Astrocyte (in vitro differentiated cells and primary cell): ENCODE measurements at regions not wholly inside any gene's neighbourhood (a gene's known extent, or its start where the extent isn't known, plus 50 kb on each side); places are given as distances from the start of the nearest gene placed in this dataset.
"Not testable (repeated sequence)": the region's sequence is repeated elsewhere in the genome, so short reads cannot be mapped to it uniquely, and the experiment has no call there.

ENCODE experiments used
- DNase-seq: peaks from one replicate; pipeline ENCODE4 v3.0.0-alpha.2; 2010; ENCODE audit warnings: low read depth
- FAIRE-seq: peaks from 2 replicates; lab custom pipeline; 2011; peaks lifted over from hg19 to GRCh38; lab: Jason Lieb, UNC
- H2AFZ ChIP-seq: 2 replicates; pipeline ENCODE4 v1.6.0; 2012; ENCODE audit warnings: low read depth, low read length, inconsistent platforms
- H3K27ac ChIP-seq: 2 replicates; pipeline ENCODE4 v1.5.1; 2011; ENCODE audit warnings: low read depth, low read length, inconsistent platforms
- H3K27me3 ChIP-seq: 2 replicates; pipeline ENCODE4 v1.6.0; 2011; ENCODE audit warnings: low read length, inconsistent platforms; ENCODE audit not compliant: insufficient read depth
- H3K36me3 ChIP-seq: 2 replicates; pipeline ENCODE4 v1.5.1; 2011; ENCODE audit warnings: low read length, inconsistent platforms; ENCODE audit not compliant: insufficient read depth
- H3K4me1 ChIP-seq: 2 replicates; pipeline ENCODE4 v1.5.1; 2011; ENCODE audit warnings: low read length, inconsistent platforms; ENCODE audit not compliant: insufficient read depth
- H3K4me2 ChIP-seq: 2 replicates; pipeline ENCODE4 v1.6.0; 2012; ENCODE audit warnings: low read length, inconsistent platforms
- H3K4me3 ChIP-seq: 2 replicates; pipeline ENCODE4 v1.5.1; 2011; ENCODE audit warnings: low read depth, mild to moderate bottlenecking, low read length, inconsistent platforms; ENCODE audit not compliant: insufficient read depth
- H3K79me2 ChIP-seq: 2 replicates; pipeline ENCODE4 v1.6.0; 2012; ENCODE audit warnings: mild to moderate bottlenecking, low read length, inconsistent platforms; ENCODE audit not compliant: insufficient read depth
- H3K9ac ChIP-seq: 2 replicates; pipeline ENCODE4 v1.6.0; 2012; ENCODE audit warnings: mild to moderate bottlenecking, low read length, inconsistent platforms
- H3K9me3 ChIP-seq: 2 replicates; pipeline ENCODE4 v1.5.1; 2012; ENCODE audit warnings: low read depth, mild to moderate bottlenecking, low read length, inconsistent platforms; ENCODE audit not compliant: insufficient read depth
- H4K20me1 ChIP-seq: 2 replicates; pipeline ENCODE4 v1.6.0; 2012; ENCODE audit warnings: low read length, inconsistent platforms; ENCODE audit not compliant: insufficient read depth
- H3K27ac Mint-ChIP-seq: one replicate; pipeline ENCODE4 v1.8.0; 2021; ENCODE audit warnings: mild to moderate bottlenecking, mixed read lengths; ENCODE audit not compliant: unreplicated experiment
- H3K27me3 Mint-ChIP-seq: one replicate; pipeline ENCODE4 v1.8.0; 2021; ENCODE audit warnings: low read depth, mixed read lengths; ENCODE audit not compliant: unreplicated experiment
- H3K36me3 Mint-ChIP-seq: one replicate; pipeline ENCODE4 v1.8.0; 2021; ENCODE audit warnings: low read depth, mixed read lengths; ENCODE audit not compliant: unreplicated experiment
- H3K4me1 Mint-ChIP-seq: one replicate; pipeline ENCODE4 v1.8.0; 2021; ENCODE audit warnings: low read depth, mixed read lengths; ENCODE audit not compliant: unreplicated experiment
- H3K4me3 Mint-ChIP-seq: one replicate; pipeline ENCODE4 v1.8.0; 2021; ENCODE audit warnings: mild to moderate bottlenecking, moderate library complexity, mixed read lengths; ENCODE audit not compliant: unreplicated experiment
- H3K9me3 Mint-ChIP-seq: one replicate; pipeline ENCODE4 v1.8.0; 2021; ENCODE audit warnings: mild to moderate bottlenecking, mixed read lengths; ENCODE audit not compliant: unreplicated experiment
- EZH2 ChIP-seq: IDR thresholded peaks from 2 replicates; pipeline ENCODE4 v1.6.1; 2012; ENCODE audit warnings: mild to moderate bottlenecking, low read length, inconsistent platforms; ENCODE audit not compliant: insufficient read depth
- TF ChIP-seq, protein P1 (sequence below): IDR thresholded peaks from 2 replicates; pipeline ENCODE4 v1.5.1; 2011; ENCODE audit warnings: low read depth, mild to moderate bottlenecking, inconsistent platforms, low read length, moderate library complexity; ENCODE audit not compliant: insufficient read depth

DNA sequence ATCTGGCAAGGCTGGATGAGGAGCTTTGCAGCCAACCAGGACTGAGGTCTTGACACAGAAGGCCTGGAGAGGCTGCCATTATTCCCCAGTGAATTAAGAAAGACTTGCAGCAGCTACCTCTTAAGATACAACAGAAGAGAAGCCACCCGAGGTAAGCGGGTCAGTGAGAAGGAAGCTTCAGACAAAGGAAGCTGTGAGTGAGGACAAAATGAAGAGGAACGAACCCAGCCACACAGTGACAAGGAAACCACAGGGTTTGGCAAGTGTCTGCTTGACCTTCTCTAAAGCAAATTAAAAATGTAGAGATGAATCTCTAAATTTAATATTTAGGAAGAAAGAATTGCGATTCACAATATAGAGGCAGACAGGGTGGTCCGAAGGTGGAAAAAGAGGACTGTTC lies 281.8 kb upstream of the FRG1 start:
- not testable (repeated sequence) for H3K36me3 ChIP-seq, H3K27me3 Mint-ChIP-seq, H3K27ac Mint-ChIP-seq, H3K4me1 ChIP-seq, H3K9me3 Mint-ChIP-seq, H3K4me3 ChIP-seq, H3K4me1 Mint-ChIP-seq, H3K27ac ChIP-seq, H3K9me3 ChIP-seq, H3K9ac ChIP-seq, H3K27me3 ChIP-seq, H2AFZ ChIP-seq, H4K20me1 ChIP-seq, H3K4me3 Mint-ChIP-seq, FAIRE-seq, H3K79me2 ChIP-seq, H3K36me3 Mint-ChIP-seq, H3K4me2 ChIP-seq, DNase-seq

DNA sequence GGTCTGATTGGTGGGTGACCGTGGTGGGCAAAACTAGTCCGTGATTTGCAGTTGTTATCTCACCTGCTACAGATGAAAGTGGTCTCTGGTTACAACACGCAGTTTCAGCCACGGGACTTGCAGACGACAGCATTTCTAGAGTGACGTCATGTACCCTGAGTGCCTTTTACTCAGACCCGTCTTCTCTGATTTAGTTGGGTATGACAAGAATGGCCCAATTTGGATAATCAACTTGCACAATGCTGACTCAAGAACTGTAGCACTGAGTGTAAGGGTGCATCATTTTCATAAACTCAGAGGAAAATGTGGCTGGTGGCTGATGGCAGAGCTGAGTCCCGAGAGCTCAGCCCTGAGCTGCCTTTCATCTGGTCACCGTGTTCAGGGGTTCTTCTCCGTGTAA lies 281.4 kb upstream of the FRG1 start:
- no peak overlapping the region for H3K4me3 Mint-ChIP-seq
- no peaks in the 10 kb centered on the region for H3K79me2 ChIP-seq
- no peak for DNase-seq
- no peak overlapping the region for H2AFZ ChIP-seq
- no peaks in the 10 kb centered on the region for H3K36me3 ChIP-seq
- no peak for TF ChIP-seq EZH2
- TF ChIP-seq, protein P1, sequence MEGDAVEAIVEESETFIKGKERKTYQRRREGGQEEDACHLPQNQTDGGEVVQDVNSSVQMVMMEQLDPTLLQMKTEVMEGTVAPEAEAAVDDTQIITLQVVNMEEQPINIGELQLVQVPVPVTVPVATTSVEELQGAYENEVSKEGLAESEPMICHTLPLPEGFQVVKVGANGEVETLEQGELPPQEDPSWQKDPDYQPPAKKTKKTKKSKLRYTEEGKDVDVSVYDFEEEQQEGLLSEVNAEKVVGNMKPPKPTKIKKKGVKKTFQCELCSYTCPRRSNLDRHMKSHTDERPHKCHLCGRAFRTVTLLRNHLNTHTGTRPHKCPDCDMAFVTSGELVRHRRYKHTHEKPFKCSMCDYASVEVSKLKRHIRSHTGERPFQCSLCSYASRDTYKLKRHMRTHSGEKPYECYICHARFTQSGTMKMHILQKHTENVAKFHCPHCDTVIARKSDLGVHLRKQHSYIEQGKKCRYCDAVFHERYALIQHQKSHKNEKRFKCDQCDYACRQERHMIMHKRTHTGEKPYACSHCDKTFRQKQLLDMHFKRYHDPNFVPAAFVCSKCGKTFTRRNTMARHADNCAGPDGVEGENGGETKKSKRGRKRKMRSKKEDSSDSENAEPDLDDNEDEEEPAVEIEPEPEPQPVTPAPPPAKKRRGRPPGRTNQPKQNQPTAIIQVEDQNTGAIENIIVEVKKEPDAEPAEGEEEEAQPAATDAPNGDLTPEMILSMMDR = no peak
- no peaks in the 10 kb centered on the region for H3K4me1 ChIP-seq
- H3K27me3 ChIP-seq = no peaks in the 10 kb centered on the region
- H3K4me1 Mint-ChIP-seq = no peaks in the 10 kb centered on the region
- H3K27ac Mint-ChIP-seq = no peak overlapping the region
- H3K36me3 Mint-ChIP-seq = no peaks in the 10 kb centered on the region
- no peak overlapping the region for H3K27ac ChIP-seq
- no peaks in the 10 kb centered on the region for H4K20me1 ChIP-seq
- H3K9me3 Mint-ChIP-seq = no peaks in the 10 kb centered on the region
- peaks cover 5% of the 10 kb centered on the region for H3K9me3 ChIP-seq
- no peak overlapping the region for H3K4me2 ChIP-seq
- no peak overlapping the region for H3K9ac ChIP-seq
- no peak for FAIRE-seq
- H3K27me3 Mint-ChIP-seq = peaks cover 2% of the 10 kb centered on the region
- H3K4me3 ChIP-seq = no peak overlapping the region

DNA sequence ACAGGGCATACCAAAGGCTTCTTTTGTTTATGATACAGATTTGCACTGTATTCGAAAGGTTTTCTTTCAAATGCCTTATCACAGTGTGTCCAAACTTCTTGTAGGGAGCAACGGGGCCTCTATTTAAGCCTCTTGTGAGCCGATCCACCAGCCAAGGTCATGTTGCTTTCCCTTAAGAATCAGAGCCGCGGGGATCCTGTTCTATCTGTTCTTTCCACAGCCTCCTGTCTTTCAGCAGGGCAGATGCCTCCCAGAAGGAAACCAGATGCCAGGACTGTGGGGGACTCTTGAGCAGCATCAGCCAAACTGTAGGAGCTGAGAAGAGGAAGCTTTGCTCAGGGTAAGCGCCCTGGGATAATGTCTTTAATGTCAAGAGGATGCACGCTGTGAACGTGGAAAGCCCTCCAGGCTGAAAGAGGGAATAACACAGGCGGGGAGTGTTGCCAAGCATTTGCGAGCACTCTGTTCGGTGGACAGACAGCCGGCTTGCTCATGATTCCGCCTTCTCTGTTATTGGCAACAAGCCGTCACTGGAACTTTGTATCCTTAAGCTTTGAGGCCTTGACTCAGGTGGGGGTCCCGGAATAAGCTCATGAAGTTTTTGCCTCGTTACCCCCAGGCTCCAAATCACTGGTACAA lies 279.8 kb upstream of the FRG1 start:
- H3K9me3 ChIP-seq = peaks cover 5% of the 10 kb centered on the region
- no peak overlapping the region for H3K4me3 ChIP-seq
- no peak overlapping the region for H3K27ac ChIP-seq
- H3K4me1 Mint-ChIP-seq = no peaks in the 10 kb centered on the region
- no peaks in the 10 kb centered on the region for H3K79me2 ChIP-seq
- H3K4me1 ChIP-seq = no peaks in the 10 kb centered on the region
- no peak overlapping the region for H3K4me2 ChIP-seq
- no peak overlapping the region for H3K9ac ChIP-seq
- FAIRE-seq (no peak), DNase-seq (no peak)
- no peaks in the 10 kb centered on the region for H3K9me3 Mint-ChIP-seq
- H3K36me3 Mint-ChIP-seq = no peaks in the 10 kb centered on the region
- TF ChIP-seq, protein P1 = no peak
- no peak for TF ChIP-seq EZH2
- H4K20me1 ChIP-seq = no peaks in the 10 kb centered on the region
- no peak overlapping the region for H2AFZ ChIP-seq
- H3K36me3 ChIP-seq = no peaks in the 10 kb centered on the region
- H3K27ac Mint-ChIP-seq = no peak overlapping the region
- peaks cover 2% of the 10 kb centered on the region for H3K27me3 Mint-ChIP-seq
- no peaks in the 10 kb centered on the region for H3K27me3 ChIP-seq
- H3K4me3 Mint-ChIP-seq = no peak overlapping the region
